T-cell (primary cell): ENCODE measurements at regions not wholly inside any gene's neighbourhood (a gene's known extent, or its start where the extent isn't known, plus 50 kb on each side); places are given as distances from the start of the nearest gene placed in this dataset.

Experiments
- ATAC-seq, 4 experiments: fragments of 200-7000 bp in 3 of 4; fragments of 150-1000 bp in 1 of 4; cut with Tn5 transposase; replicated peaks in 1 of 4; 1 replicate in 3 of 4; 2 replicates in 1 of 4; pipeline ENCODE4 v1.10.0; 2021; ENCODE audit warnings: moderate library complexity in 3 of 4, mild to moderate bottlenecking in 2 of 4, moderate number of reproducible peaks in 1 of 4
- CTCF ChIA-PET, 2 donors: fragments of 300-600 bp; sonication (Branson Sonifier 250); formaldehyde crosslinking; loops; one replicate each; lab custom pipeline; 2022; ENCODE audit warnings: antibody characterized with exemption in 2 of 2; lab: Charles Lee
- POLR2A ChIA-PET, 2 donors: fragments of 300-600 bp; sonication (Branson Sonifier 250); formaldehyde crosslinking; loops; one replicate each; lab custom pipeline; 2022; ENCODE audit warnings: antibody characterized with exemption in 2 of 2; lab: Charles Lee
- DNase-seq, 35 experiments: peaks; one replicate each; pipeline versions ENCODE4 v3.0.0 to v3.0.0-alpha.2; 2013 to 2023
- H3K27ac ChIP-seq: one replicate; pipeline ENCODE4 v1.5.1; 2013; ENCODE audit warnings: low read length
- H3K27me3 ChIP-seq, 2 experiments: replicated peaks in 1 of 2; 1 replicate in 1 of 2; 2 replicates in 1 of 2; pipeline versions ENCODE4 v1.6.1 to v1.7.0; 2013; ENCODE audit warnings: low read length in 1 of 2, mixed read lengths in 1 of 2; ENCODE audit not compliant: control insufficient read depth in 2 of 2, insufficient read depth in 2 of 2; ENCODE audit errors: extremely low read depth in 1 of 2
- H3K36me3 ChIP-seq, 2 donors: 1 replicate in 1 of 2; 2 replicates in 1 of 2; pipeline versions ENCODE4 v1.6.1 to v1.7.0; 2013; ENCODE audit warnings: low read length in 1 of 2; ENCODE audit not compliant: control insufficient read depth in 2 of 2, insufficient read depth in 1 of 2; ENCODE audit errors: extremely low read depth in 1 of 2
- H3K4me1 ChIP-seq, 2 experiments: 1 replicate in 1 of 2; 2 replicates in 1 of 2; pipeline versions ENCODE4 v1.6.1 to v1.7.0; 2013; ENCODE audit warnings: low read length in 2 of 2, mixed read lengths in 1 of 2; ENCODE audit not compliant: insufficient read depth in 2 of 2, control insufficient read depth in 1 of 2; ENCODE audit errors: extremely low read depth in 1 of 2
- H3K4me3 ChIP-seq, 2 donors: 1 replicate in 1 of 2; 2 replicates in 1 of 2; pipeline versions ENCODE4 v1.5.1 to v1.7.0; 2013; ENCODE audit warnings: mild to moderate bottlenecking in 2 of 2, low read length in 1 of 2, moderate library complexity in 1 of 2; ENCODE audit not compliant: control insufficient read depth in 1 of 2; ENCODE audit errors: extremely low read depth in 1 of 2
- H3K9me3 ChIP-seq: 2 replicates; pipeline ENCODE4 v1.7.0; 2013
- H3K27ac Mint-ChIP-seq, 2 donors: one replicate each; pipeline ENCODE4 v1.8.0; 2020 to 2021; ENCODE audit warnings: mild to moderate bottlenecking in 2 of 2, mixed read lengths in 2 of 2
- H3K27me3 Mint-ChIP-seq, 2 donors: one replicate each; pipeline ENCODE4 v1.8.0; 2021 to 2022; ENCODE audit warnings: mixed read lengths in 2 of 2
- H3K36me3 Mint-ChIP-seq: one replicate; pipeline ENCODE4 v1.8.0; 2021; ENCODE audit warnings: mixed read lengths
- H3K4me1 Mint-ChIP-seq, 3 donors: one replicate each; pipeline ENCODE4 v1.8.0; 2020 to 2022; ENCODE audit warnings: mixed read lengths in 3 of 3, mild to moderate bottlenecking in 1 of 3
- H3K4me3 Mint-ChIP-seq, 3 donors: one replicate each; pipeline ENCODE4 v1.8.0; 2020 to 2022; ENCODE audit warnings: mild to moderate bottlenecking in 3 of 3, mixed read lengths in 3 of 3, moderate library complexity in 3 of 3
- H3K9me3 Mint-ChIP-seq, 3 donors: one replicate each; pipeline ENCODE4 v1.8.0; 2020 to 2022; ENCODE audit warnings: mixed read lengths in 3 of 3
- WGBS: methylation state at CpG from one replicate; pipeline ENCODE4 v1.1.5; 2013; ENCODE audit warnings: missing lambda C conversion rate; ENCODE audit not compliant: insufficient coverage; 5-methylcytosine and 5-hydroxymethylcytosine counted together

GRCh38 chr6:29999416-29999815 lies 57.1 kb downstream of the HLA-A start:
- no peaks in the 10 kb centered on the region for H3K9me3 ChIP-seq
- ATAC-seq (no peak), DNase-seq (no peak)
- no peaks in the 10 kb centered on the region for H3K36me3 ChIP-seq
- no CpG with 5 or more reads among the region's 1 CpG for WGBS
- CTCF ChIA-PET: no interaction called here
- no peak overlapping the region for H3K27ac ChIP-seq
- Mint-ChIP-seq H3K36me3 (no peaks in the 10 kb centered on the region), H3K4me3 (no peak overlapping the region), H3K9me3 (no peaks in the 10 kb centered on the region), H3K27me3 (peaks cover 3 to 16% of the 10 kb centered on the region in 2 donors), H3K4me1 (peaks cover 0 to 6% (median 4%) of the 10 kb centered on the region in 3 donors), H3K27ac (no peak overlapping the region)
- H3K4me3 ChIP-seq: no peak overlapping the region
- H3K27me3 ChIP-seq: peaks cover 0 to 15% of the 10 kb centered on the region in 2 experiments
- POLR2A ChIA-PET: no interaction called here
- peaks cover 0 to 5% of the 10 kb centered on the region in 2 experiments for H3K4me1 ChIP-seq

- no peak overlapping the region for H3K27ac Mint-ChIP-seq
- H3K27me3 Mint-ChIP-seq: peaks cover 7 to 20% of the 10 kb centered on the region in 2 donors
These were observed 57.9 kb downstream of the HLA-A start for GRCh38 chr6:30000156-30000791.

DNA sequence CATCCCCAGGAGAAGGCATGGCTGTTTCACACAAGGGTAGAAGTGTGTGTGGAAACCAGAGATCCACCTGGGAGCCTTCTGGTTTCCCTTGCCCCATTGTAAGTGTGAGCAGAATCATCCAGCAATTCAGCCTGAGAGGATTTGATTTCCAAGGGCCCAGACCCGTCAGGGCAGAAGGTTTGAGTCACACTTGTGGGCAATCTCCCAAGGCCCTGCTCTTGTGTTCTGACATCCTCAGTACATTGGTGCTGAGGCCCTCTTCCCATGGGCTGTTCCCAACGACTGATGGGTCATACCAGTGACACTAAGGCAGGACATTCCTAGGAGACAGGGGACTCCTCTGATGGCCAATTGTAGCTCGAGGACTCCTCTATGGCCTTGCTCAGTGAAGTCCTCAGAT lies 58.2 kb upstream of the POLR1H start:
- no peak overlapping the region for H3K27ac ChIP-seq
- CTCF ChIA-PET: no interaction called here
- Mint-ChIP-seq H3K36me3 (no peaks in the 10 kb centered on the region), H3K4me3 (no peak overlapping the region), H3K4me1 (peaks cover 15 to 25% (median 21%) of the 10 kb centered on the region in 3 donors), H3K9me3 (no peaks in the 10 kb centered on the region), H3K27ac (no peak overlapping the region), H3K27me3 (peaks cover 18 to 34% of the 10 kb centered on the region in 2 donors)
- no peak overlapping the region for H3K4me3 ChIP-seq
- H3K4me1 ChIP-seq: peaks cover 0 to 25% of the 10 kb centered on the region in 2 experiments
- POLR2A ChIA-PET: no interaction called here
- ATAC-seq (no peak), DNase-seq (no peak)
- 70% methylated on average over 3 of the region's 3 CpGs for WGBS
- peaks cover 0 to 29% of the 10 kb centered on the region in 2 experiments for H3K27me3 ChIP-seq
- no peaks in the 10 kb centered on the region for H3K9me3 ChIP-seq
- H3K36me3 ChIP-seq: no peaks in the 10 kb centered on the region

More at GRCh38 chr6:30000156-30000791, 57.9 kb downstream of the HLA-A start:
- CTCF ChIA-PET: no interaction called here
- peaks cover 0 to 15% of the 10 kb centered on the region in 2 experiments for H3K27me3 ChIP-seq
- POLR2A ChIA-PET: no interaction called here
- no peaks in the 10 kb centered on the region for H3K36me3 ChIP-seq
- ATAC-seq (no peak), DNase-seq (no peak)
- H3K9me3 Mint-ChIP-seq: no peaks in the 10 kb centered on the region
- no peaks in the 10 kb centered on the region for H3K36me3 Mint-ChIP-seq
- H3K27ac ChIP-seq: no peak overlapping the region
- H3K4me1 ChIP-seq: peaks cover 0 to 5% of the 10 kb centered on the region in 2 experiments
- H3K9me3 ChIP-seq: no peaks in the 10 kb centered on the region
- no peak overlapping the region for H3K4me3 ChIP-seq
- 75% methylated on average over 5 of the region's 9 CpGs for WGBS
- peaks cover 0 to 6% (median 4%) of the 10 kb centered on the region in 3 donors for H3K4me1 Mint-ChIP-seq
- no peak overlapping the region for H3K4me3 Mint-ChIP-seq

DNA sequence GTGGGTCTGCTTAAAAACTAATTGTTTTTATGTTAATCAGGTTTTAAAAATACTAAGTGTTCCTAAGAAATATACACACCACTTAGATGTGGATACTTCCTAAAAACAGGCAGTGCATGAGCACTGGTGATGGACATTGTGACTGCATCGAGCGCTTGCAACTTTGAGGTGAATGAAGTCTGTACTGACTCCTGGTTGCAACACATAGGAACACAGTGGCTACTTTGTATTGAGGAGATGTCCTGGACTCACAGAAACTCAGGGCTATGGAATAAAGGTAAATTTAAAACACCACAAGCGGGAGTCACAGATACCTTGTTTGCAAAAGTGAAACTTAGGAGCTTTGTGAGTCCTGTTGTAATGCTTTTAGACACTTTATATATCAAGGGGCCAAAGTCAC lies 55.6 kb upstream of the POLR1H start:
- Mint-ChIP-seq H3K27me3 (peaks cover 30 to 50% of the 10 kb centered on the region in 2 donors), H3K4me1 (peaks cover 15 to 20% (median 15%) of the 10 kb centered on the region in 3 donors), H3K9me3 (no peaks in the 10 kb centered on the region), H3K36me3 (peaks cover 17% of the 10 kb centered on the region), H3K27ac (peak overlapping the region in 1 of 2 donors; percentile 57), H3K4me3 (peak overlapping the region; percentile 70 to 80 (median 76))
- POLR2A ChIA-PET: no interaction called here
- DNase-seq (no peak), ATAC-seq (no peak)
- WGBS: no CpG with 5 or more reads among the region's 3 CpGs
- Histone ChIP-seq H3K4me3 (no peak overlapping the region), H3K9me3 (no peaks in the 10 kb centered on the region), H3K27me3 (peaks cover 0 to 35% of the 10 kb centered on the region in 2 experiments), H3K27ac (no peak overlapping the region), H3K36me3 (no peaks in the 10 kb centered on the region), H3K4me1 (peaks cover 0 to 21% of the 10 kb centered on the region in 2 experiments)
- CTCF ChIA-PET: no interaction called here

GRCh38 chr6:30006170-30007131 lies 54.6 kb upstream of the POLR1H start:
- POLR2A ChIA-PET: no interaction called here
- DNase-seq (peak in 16 of 35 experiments; percentile 2 to 39 (median 12)), ATAC-seq (peak; percentile 48 to 69 (median 60))
- H3K4me3 ChIP-seq: peak overlapping the region; percentile 43 to 68
- no peaks in the 10 kb centered on the region for H3K9me3 ChIP-seq
- Mint-ChIP-seq H3K9me3 (no peaks in the 10 kb centered on the region), H3K27me3 (peaks cover 38 to 58% of the 10 kb centered on the region in 2 donors), H3K36me3 (peaks cover 27% of the 10 kb centered on the region), H3K27ac (no peak overlapping the region), H3K4me3 (peak overlapping the region; percentile 71 to 80 (median 76)), H3K4me1 (peaks cover 15 to 20% (median 20%) of the 10 kb centered on the region in 3 donors)
- CTCF ChIA-PET: no interaction called here
- WGBS: 14% methylated on average over 72 of the region's 74 CpGs
- H3K27me3 ChIP-seq: peaks cover 0 to 35% of the 10 kb centered on the region in 2 experiments
- peaks cover 0 to 21% of the 10 kb centered on the region in 2 experiments for H3K4me1 ChIP-seq
- H3K27ac ChIP-seq: no peak overlapping the region
- H3K36me3 ChIP-seq: peaks cover 0 to under 1% of the 10 kb centered on the region in 2 donors

- Mint-ChIP-seq H3K4me3 (peak overlapping the region; percentile 71 to 76 (median 76)), H3K9me3 (no peaks in the 10 kb centered on the region), H3K27me3 (peaks cover 39 to 58% of the 10 kb centered on the region in 2 donors), H3K4me1 (peaks cover 15 to 20% (median 20%) of the 10 kb centered on the region in 3 donors), H3K27ac (peak overlapping the region in 1 of 2 donors; percentile 55), H3K36me3 (peaks cover 33% of the 10 kb centered on the region)
- Histone ChIP-seq H3K36me3 (peaks cover 0 to 3% of the 10 kb centered on the region in 2 donors), H3K4me3 (peak overlapping the region; percentile 43 to 68), H3K27ac (no peak overlapping the region), H3K4me1 (peaks cover 0 to 21% of the 10 kb centered on the region in 2 experiments), H3K27me3 (peaks cover 0 to 35% of the 10 kb centered on the region in 2 experiments), H3K9me3 (no peaks in the 10 kb centered on the region)
- ChIA-PET CTCF (no interaction called here), POLR2A (no interaction called here)
- ATAC-seq (peak; percentile 58 to 65 (median 60)), DNase-seq (peak in 10 of 35 experiments; percentile 5 to 32 (median 10))
- whole genome bisulfite sequencing: 6% methylated on average over 37 of the region's 42 CpGs
These were observed 53.8 kb upstream of the POLR1H start for GRCh38 chr6:30007132-30007764.
